B cell (primary cell): ENCODE measurements at regions not wholly inside any gene's neighbourhood (a gene's known extent, or its start where the extent isn't known, plus 50 kb on each side); places are given as distances from the start of the nearest gene placed in this dataset.

ENCODE experiments used
- ATAC-seq: fragments of 200-7000 bp; cut with Tn5 transposase; one replicate; pipeline ENCODE4 v1.10.0; 2021; ENCODE audit warnings: low read depth, mild to moderate bottlenecking, moderate number of reproducible peaks, moderate library complexity
- CTCF ChIA-PET: fragments of 350-600 bp; sonication (Branson Sonifier 250); formaldehyde crosslinking; loops from one replicate; lab custom pipeline; 2021; ENCODE audit warnings: antibody characterized with exemption, inconsistent platforms; lab: Charles Lee
- POLR2A ChIA-PET: fragments of 350-600 bp; sonication (Branson Sonifier 250); formaldehyde crosslinking; loops from one replicate; lab custom pipeline; 2021; ENCODE audit warnings: antibody characterized with exemption; lab: Charles Lee
- DNase-seq: peaks from one replicate; pipeline ENCODE4 v3.0.0; 2013
- H2AFZ ChIP-seq: 2 replicates; pipeline ENCODE4 v1.6.1; 2012; ENCODE audit warnings: mild to moderate bottlenecking, low read depth, low read length; ENCODE audit not compliant: insufficient read depth, poor library complexity, severe bottlenecking
- H3K27ac ChIP-seq, 2 donors: 1 replicate in 1 of 2; 2 replicates in 1 of 2; pipeline ENCODE4 v1.5.1; 2012 to 2013; ENCODE audit warnings: low read length in 2 of 2, mild to moderate bottlenecking in 2 of 2, moderate library complexity in 1 of 2
- H3K27me3 ChIP-seq, 4 experiments: fragments of 200-600 bp in 1 of 4; sonication (generic) in 1 of 4; replicated peaks in 1 of 4; 1 replicate in 2 of 4; 2 replicates in 2 of 4; pipeline versions ENCODE4 v1.6.1 to v1.7.0; 2013 to 2016; ENCODE audit warnings: low read length in 3 of 4, mild to moderate bottlenecking in 2 of 4, mixed read lengths in 1 of 4, moderate library complexity in 1 of 4; ENCODE audit not compliant: insufficient read depth in 4 of 4, control insufficient read depth in 3 of 4; ENCODE audit errors: control extremely low read depth in 1 of 4
- H3K36me3 ChIP-seq, 2 experiments: replicated peaks in 1 of 2; 1 replicate in 1 of 2; 2 replicates in 1 of 2; pipeline versions ENCODE4 v1.6.1 to v1.7.1; 2013; ENCODE audit warnings: low read length in 1 of 2; ENCODE audit not compliant: insufficient read depth in 2 of 2, control insufficient read depth in 1 of 2; ENCODE audit errors: control extremely low read depth in 1 of 2, extremely low read depth in 1 of 2
- H3K4me1 ChIP-seq, 2 donors: fragments of 200-600 bp in 1 of 2; sonication (generic) in 1 of 2; 1 replicate in 1 of 2; 2 replicates in 1 of 2; pipeline versions ENCODE4 v1.5.1 to v1.6.1; 2013 to 2017; ENCODE audit warnings: low read length in 2 of 2; ENCODE audit not compliant: control insufficient read depth in 2 of 2, insufficient read depth in 2 of 2
- H3K4me2 ChIP-seq: replicated peaks from 2 replicates; pipeline ENCODE3; 2012; ENCODE audit warnings: mild to moderate bottlenecking, low read depth, low read length; ENCODE audit not compliant: poor library complexity, severe bottlenecking
- H3K4me3 ChIP-seq, 5 experiments: fragments of 200-600 bp in 1 of 5; sonication (generic) in 1 of 5; 1 replicate in 3 of 5; 2 replicates in 2 of 5; pipeline versions ENCODE4 v1.5.1 to v1.7.0; 2011 to 2016; ENCODE audit warnings: low read length in 4 of 5, mild to moderate bottlenecking in 4 of 5, low read depth in 2 of 5, control low read depth in 1 of 5, moderate library complexity in 1 of 5; ENCODE audit not compliant: insufficient read depth in 1 of 5; ENCODE audit errors: control extremely low read depth in 1 of 5, extremely low read depth in 1 of 5
- H3K79me2 ChIP-seq: fragments of 200-600 bp; sonication (generic); one replicate; pipeline ENCODE4 v1.6.0; 2016; ENCODE audit warnings: low read length; ENCODE audit not compliant: control insufficient read depth, insufficient read depth
- H3K9ac ChIP-seq: fragments of 200-600 bp; sonication (generic); 2 replicates; pipeline ENCODE4 v1.6.1; 2017; ENCODE audit warnings: mild to moderate bottlenecking, low read length, moderate library complexity
- H3K9me3 ChIP-seq, 3 donors: one replicate each; pipeline versions ENCODE4 v1.6.1 to v1.7.1; 2013; ENCODE audit warnings: low read length in 2 of 3; ENCODE audit not compliant: control insufficient read depth in 2 of 3, insufficient read depth in 1 of 3; ENCODE audit errors: control extremely low read depth in 1 of 3
- H4K20me1 ChIP-seq: 2 replicates; pipeline ENCODE4 v1.6.0; 2012; ENCODE audit warnings: mild to moderate bottlenecking, low read length; ENCODE audit not compliant: insufficient read depth, control insufficient read depth, poor library complexity, severe bottlenecking
- H3K27ac Mint-ChIP-seq: one replicate; pipeline ENCODE4 v1.8.0; 2021; ENCODE audit warnings: mixed read lengths
- H3K27me3 Mint-ChIP-seq: one replicate; pipeline ENCODE4 v1.8.0; 2021; ENCODE audit warnings: mixed read lengths
- H3K4me1 Mint-ChIP-seq: one replicate; pipeline ENCODE4 v1.8.0; 2021; ENCODE audit warnings: mixed read lengths
- H3K4me3 Mint-ChIP-seq: one replicate; pipeline ENCODE4 v1.8.0; 2021; ENCODE audit warnings: mixed read lengths
- H3K9me3 Mint-ChIP-seq: one replicate; pipeline ENCODE4 v1.8.0; 2022; ENCODE audit warnings: mixed read lengths; ENCODE audit not compliant: insufficient read depth
- EZH2 ChIP-seq: IDR thresholded peaks from 2 replicates; pipeline ENCODE4 v1.6.1; 2012; ENCODE audit warnings: borderline replicate concordance, low read depth, mild to moderate bottlenecking, moderate library complexity, low read length; ENCODE audit not compliant: insufficient read depth, poor library complexity, severe bottlenecking
- WGBS: methylation state at CpG from one replicate; pipeline ENCODE4 v1.1.5; 2013; ENCODE audit warnings: missing lambda C conversion rate; ENCODE audit not compliant: insufficient coverage; 5-methylcytosine and 5-hydroxymethylcytosine counted together
- intact Hi-C: fragments of 100-400 bp; cut with micrococcal nuclease; formaldehyde crosslinking; loops from one replicate; pipeline ENCODE4 v1.10.0; 2022
- TF ChIP-seq, protein P1 (sequence below): fragments of 200-600 bp; IDR thresholded peaks from one replicate; pipeline ENCODE4 v1.8.0; 2022; ENCODE audit warnings: antibody characterized with exemption, mild to moderate bottlenecking

DNA sequence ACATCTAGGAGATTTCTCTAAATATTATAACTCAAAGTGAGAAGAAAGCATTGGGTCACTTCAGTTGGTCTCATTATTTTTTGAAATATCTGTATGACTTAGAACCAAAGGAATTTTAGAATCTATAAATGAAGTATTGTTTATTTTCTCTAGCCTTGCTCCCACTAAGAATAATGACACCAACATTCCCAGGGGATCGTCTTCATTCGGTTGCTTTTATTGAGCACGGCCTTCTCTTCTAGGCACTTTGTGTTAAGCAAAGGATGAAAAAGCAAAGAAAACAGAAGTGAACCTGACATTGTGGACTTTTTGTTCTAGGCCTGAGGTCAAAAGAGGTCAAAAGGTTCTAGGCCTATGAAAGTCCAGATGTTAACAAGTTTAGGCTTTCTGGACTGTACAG lies 231.9 kb downstream of the GALR1 start:
- no peak overlapping the region for H3K27ac Mint-ChIP-seq
- no peak for ATAC-seq
- Histone ChIP-seq H3K9ac (no peak overlapping the region), H3K27ac (no peak overlapping the region), H3K36me3 (no peaks in the 10 kb centered on the region), H3K27me3 (peaks cover 0 to 5% (median 0%) of the 10 kb centered on the region in 4 experiments), H3K79me2 (no peaks in the 10 kb centered on the region), H4K20me1 (no peaks in the 10 kb centered on the region), H3K4me3 (no peak overlapping the region), H3K4me2 (no peak overlapping the region), H2AFZ (no peak overlapping the region), H3K4me1 (no peaks in the 10 kb centered on the region), H3K9me3 (peaks cover 0 to 6% (median 0%) of the 10 kb centered on the region in 3 donors)
- H3K9me3 Mint-ChIP-seq = no peaks in the 10 kb centered on the region
- POLR2A ChIA-PET = no interaction called here
- CTCF ChIA-PET = no interaction called here
- H3K27me3 Mint-ChIP-seq = peaks cover 5% of the 10 kb centered on the region
- H3K4me1 Mint-ChIP-seq = no peaks in the 10 kb centered on the region
- no peak overlapping the region for H3K4me3 Mint-ChIP-seq
- WGBS = no CpG with 5 or more reads among the region's 3 CpGs
- intact Hi-C loops = no loop called here
- no peak for DNase-seq
- no peak for TF ChIP-seq EZH2
- TF ChIP-seq, protein P1, sequence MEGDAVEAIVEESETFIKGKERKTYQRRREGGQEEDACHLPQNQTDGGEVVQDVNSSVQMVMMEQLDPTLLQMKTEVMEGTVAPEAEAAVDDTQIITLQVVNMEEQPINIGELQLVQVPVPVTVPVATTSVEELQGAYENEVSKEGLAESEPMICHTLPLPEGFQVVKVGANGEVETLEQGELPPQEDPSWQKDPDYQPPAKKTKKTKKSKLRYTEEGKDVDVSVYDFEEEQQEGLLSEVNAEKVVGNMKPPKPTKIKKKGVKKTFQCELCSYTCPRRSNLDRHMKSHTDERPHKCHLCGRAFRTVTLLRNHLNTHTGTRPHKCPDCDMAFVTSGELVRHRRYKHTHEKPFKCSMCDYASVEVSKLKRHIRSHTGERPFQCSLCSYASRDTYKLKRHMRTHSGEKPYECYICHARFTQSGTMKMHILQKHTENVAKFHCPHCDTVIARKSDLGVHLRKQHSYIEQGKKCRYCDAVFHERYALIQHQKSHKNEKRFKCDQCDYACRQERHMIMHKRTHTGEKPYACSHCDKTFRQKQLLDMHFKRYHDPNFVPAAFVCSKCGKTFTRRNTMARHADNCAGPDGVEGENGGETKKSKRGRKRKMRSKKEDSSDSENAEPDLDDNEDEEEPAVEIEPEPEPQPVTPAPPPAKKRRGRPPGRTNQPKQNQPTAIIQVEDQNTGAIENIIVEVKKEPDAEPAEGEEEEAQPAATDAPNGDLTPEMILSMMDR = no peak

DNA sequence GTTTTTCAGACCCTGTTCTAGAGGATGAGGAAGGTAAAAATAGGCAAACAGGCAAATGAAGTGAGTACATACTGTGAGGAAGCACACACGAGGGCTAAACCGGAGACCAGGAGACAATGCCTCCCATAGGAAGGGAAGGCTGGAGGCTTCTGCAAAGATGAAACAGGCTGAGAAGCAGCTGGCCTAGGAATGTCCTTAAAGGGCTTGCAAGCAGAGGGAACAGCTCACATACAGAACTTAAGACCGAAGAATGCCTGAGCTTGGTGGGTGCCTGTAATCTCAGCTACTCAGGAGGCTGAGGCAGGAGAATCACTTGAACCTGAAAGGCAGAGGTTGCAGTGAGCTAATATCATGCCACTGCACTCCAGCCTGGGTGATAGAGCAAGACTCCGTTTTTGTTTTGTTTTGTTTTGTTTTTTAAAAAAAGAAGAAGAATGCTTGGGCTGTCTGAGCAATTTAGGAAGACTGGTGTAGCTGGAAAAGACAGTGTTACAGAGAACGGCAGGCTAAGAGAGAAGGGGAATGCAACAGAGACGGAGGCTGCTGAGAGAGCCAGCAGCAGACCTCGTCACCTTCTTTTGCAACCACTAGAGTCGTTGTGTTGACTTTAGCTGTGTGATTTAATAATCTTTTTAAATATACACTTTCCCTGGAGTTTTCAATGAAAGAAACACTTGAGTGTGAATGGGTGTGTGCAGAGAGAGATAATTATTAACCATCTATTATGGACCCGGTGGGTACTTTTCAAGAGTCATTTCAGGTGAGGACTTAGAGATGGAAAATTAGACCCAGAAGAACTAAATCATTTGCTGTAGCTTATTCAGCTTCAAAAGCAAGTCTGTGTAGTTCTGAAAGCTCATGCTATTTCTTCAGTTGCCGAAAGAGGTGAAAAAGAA lies 232.8 kb downstream of the GALR1 start:
- no peaks in the 10 kb centered on the region for H3K79me2 ChIP-seq
- no peaks in the 10 kb centered on the region for H4K20me1 ChIP-seq
- H3K27me3 ChIP-seq = peaks cover 0 to 5% (median 0%) of the 10 kb centered on the region in 4 experiments
- TF ChIP-seq, protein P1 = no peak
- no peak for TF ChIP-seq EZH2
- WGBS = 82% methylated on average over 3 of the region's 10 CpGs
- H3K4me3 ChIP-seq = no peak overlapping the region
- Mint-ChIP-seq H3K27ac (no peak overlapping the region), H3K27me3 (peaks cover 8% of the 10 kb centered on the region), H3K4me1 (no peaks in the 10 kb centered on the region), H3K4me3 (no peak overlapping the region), H3K9me3 (no peaks in the 10 kb centered on the region)
- POLR2A ChIA-PET = no interaction called here
- no peak overlapping the region for H2AFZ ChIP-seq
- CTCF ChIA-PET = no interaction called here
- intact Hi-C loops = no loop called here
- H3K9ac ChIP-seq = no peak overlapping the region
- DNase-seq = no peak
- peaks cover 0 to 6% (median 0%) of the 10 kb centered on the region in 3 donors for H3K9me3 ChIP-seq
- no peak overlapping the region for H3K27ac ChIP-seq
- H3K4me2 ChIP-seq = no peak overlapping the region
- no peak for ATAC-seq
- H3K4me1 ChIP-seq = no peaks in the 10 kb centered on the region
- H3K36me3 ChIP-seq = no peaks in the 10 kb centered on the region
